ENCODE measurements at regions not wholly inside any gene's neighbourhood (a gene's known extent, or its start where the extent isn't known, plus 50 kb on each side); places are given as distances from the start of the nearest gene placed in this dataset.
"Not testable (repeated sequence)": the region's sequence is repeated elsewhere in the genome, so short reads cannot be mapped to it uniquely, and the experiment has no call there.

DNA sequence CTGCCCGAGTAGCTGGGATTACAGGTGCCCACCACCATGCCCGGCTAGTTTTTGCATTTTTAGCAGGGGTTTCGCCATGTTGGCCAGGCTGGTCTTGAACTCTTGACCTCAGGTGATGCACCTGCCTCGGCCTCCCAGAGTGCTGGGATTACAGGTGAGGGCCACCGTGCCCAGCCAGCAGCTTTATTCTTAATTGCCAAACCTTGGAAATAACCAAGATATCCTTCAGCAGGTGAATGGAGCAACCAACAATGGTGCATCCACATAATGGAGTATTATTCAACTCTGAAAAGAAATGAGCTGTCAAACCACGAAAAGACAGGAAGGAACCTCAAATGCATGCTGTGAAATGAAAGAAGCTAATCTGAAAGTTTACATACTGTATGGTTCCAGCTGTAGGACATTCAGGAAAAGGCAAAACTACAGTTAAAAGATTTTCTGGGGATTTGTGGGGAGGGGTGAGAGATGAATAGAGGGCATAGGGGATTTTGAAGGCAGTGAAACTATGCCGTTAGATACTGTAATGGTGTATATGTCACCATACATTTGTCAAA lies 118.8 kb upstream of the CCND2 start:
- no peak for DNase-seq

DNA sequence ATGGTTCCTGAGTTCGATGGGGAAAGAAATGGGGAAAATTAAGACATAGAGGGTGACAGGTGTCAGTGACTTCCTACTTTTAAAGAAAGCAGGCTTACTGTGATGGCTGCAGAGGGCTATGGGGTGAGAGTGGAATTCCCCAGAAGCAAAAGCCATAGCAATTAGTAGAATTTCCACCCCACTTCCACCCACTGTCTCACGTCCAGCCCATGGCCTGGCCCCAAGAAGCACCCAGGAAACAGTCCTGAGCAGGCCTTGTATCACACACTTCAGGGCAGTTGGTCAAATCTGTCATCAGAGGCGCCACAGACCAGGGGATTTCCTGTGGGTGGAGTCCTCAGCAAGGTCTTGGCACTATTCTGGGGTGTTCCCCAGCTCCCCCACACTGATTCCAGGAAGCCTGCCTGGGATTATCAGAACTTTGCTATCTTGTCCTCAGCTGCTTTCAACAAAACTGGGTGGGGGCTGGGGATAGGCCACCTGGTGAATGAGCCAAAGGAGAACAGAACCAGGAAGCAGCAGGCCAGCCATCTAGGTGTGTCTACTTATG lies 120.1 kb upstream of the CCND2 start:
- no peak for DNase-seq

DNA sequence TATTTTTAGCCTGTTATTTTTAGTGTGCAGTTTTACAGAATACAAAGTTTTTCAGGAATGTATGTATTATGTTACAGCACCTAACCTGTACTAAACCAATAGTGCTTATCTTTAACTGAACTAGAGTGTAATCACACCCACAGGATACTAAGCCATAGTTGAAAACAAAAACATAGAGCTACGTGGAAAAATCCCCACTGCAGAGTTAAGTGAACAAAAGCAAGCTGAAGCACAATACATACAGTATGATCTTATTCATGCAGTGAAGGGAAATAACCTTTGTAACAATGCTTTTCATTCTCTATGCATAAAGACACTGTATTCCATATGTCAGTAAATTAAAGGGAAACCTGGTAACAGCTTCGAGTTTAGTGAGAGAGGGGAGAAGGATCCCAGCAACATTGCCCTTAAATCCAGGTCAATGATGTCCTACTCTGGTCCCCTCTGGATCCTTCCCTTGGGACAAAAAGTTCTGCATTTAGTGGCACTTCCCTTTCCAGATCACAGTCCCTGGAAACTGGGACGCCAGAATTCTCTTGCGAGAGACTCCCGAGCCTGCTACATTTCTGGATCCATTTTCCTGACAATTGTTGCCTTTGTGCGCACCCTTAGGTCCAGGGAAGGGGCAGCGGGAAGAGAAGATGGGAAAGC lies 121.3 kb upstream of the CCND2 start:
- DNase-seq = no peak

DNA sequence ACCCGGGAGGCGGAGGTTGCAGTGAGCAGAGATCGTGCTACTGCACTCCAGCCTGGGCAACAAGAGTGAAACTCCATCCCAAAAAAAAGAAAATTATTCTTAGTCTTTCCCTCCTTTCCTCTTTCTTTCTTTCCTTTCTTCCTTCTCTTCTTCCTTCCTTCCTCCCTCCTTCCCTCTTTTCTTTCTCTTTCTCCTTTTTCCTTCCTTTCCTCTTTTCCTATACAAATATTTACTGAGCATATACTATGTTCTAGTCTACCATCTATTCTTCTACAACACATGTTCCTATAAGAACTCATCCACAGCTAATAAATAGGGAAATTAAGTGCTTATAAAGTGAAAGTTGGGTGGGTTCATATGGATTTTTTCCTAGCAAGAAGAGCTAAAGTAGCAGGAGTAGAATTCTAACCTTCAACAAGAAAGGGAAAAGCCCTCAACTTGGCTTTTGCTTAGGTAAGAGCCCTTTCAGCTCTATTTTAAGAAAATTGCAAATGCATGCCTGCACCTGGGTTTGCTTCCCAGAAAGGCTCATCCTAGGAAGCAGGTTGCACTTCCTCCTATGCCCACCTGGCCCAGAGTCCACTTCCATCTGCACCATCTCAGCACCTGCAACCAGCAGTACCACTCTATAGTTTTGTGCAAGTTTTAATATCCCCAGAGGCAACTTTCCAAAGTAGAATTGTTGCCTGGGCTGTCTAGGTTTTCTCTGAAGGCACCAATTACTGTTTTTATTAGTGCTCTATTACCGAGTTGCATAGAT lies 122.0 kb upstream of the CCND2 start:
- no peak for DNase-seq

DNA sequence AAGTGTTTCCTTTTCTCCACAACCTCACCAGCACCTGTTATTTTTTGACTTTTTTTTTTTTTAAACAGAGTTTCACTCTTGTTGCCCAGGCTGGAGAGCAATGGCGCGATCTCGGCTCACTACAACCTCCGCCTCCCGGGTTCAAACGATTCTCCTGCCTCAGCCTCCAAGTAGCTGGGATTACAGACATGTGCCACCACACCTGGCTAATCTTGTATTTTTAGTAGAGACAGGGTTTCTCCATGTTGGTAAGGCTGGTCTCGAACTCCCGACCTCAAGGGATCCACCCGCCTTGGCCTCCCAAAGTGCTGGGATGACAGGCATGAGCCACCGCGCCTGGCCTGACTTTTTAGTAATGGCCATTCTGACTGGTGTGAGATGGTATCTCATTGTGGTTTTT lies 123.2 kb upstream of the CCND2 start:
- DNase-seq = not testable (repeated sequence)

DNA sequence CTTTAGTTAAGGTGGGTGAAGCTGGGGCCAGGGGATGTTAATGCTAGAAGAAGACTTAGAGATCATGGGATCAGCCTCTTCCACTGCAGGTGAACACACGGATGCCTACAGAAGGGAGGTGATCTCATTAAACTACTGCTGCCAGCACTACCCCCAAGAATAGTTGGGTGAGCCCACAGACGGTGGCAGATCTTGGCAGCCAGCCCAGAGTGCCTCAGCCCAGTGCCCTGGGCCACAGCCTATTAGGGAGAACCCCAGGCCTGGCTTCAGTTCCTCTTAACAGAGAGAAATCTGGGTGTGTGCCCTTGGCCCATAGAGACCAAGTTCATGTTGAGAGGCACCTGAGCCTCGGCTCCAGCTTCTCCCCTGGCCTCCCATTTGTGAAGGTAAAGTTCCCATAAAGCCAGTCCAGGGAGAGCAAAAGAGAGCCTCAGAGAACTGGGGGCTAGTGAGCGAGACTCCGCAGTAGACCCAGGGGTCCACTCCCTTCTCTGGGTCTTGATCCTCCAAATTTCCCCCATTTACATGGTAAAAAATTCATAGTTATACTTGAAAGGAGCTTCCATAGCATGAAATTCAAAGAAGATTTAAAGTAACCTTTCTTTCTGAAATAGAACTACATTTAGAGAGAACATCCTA lies 125.0 kb upstream of the CCND2 start:
- DNase-seq = no peak

DNA sequence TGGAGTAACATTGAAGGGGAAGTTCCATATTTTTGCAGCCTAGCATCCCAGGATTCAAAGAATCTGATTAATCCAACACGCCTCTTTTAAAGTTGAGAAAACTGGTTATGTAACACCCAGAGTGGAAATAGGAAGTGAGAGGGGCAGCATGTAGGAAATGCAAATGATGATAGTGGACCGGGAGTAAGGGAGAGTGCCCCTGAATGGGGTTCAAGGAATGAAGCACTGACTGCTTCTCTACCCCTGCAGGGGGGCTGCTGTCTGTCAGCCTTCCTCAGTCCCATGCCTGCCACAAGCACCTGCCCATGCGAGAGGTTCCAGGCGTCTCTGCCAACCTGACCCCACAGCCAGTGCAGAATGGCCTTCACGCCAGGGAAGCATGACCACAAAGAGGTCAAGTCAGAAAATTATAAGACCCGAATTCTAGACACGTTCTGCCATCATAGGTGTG lies 126.5 kb upstream of the CCND2 start:
- no peak for DNase-seq

DNA sequence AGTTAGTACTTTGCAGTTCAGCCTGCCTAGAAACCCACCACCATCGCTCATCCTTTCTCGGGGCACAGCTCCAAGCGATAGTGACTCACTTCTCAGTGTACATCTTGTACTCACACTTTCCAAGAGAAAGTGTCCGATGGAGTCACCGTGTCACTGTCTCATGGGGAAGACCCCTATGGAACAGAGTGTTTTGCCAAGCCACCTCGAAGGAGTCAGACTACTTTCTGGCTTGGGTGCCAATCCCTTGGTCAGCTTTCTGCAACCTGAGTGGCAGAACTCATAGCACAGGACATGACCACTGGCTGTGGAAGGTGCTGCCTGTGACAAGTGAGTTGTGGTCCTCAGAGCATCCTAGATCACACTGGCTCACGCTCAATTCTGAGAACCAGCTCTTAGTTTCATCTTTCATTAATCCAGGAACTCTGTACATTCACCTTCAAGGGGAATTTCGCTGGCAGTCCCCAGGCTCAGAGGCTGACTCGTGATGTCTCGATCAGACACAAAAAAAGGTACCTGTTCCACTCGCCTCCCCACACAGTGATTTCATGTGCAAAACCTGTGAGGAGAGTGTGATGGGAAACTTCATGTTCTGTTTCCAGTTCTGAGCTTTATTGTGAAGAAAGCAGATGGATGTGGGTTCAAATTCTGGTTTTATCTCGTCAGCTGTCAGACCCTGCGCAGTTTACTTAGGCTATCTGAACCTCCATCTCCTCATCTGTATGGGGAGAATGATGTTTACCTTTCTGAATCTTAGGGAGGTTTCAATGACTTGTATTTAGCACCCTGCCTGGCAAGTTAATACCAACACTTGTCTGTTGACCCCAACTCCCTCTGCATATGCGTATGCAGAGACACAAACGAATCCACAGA lies 127.3 kb upstream of the CCND2 start:
- no peak for DNase-seq

DNA sequence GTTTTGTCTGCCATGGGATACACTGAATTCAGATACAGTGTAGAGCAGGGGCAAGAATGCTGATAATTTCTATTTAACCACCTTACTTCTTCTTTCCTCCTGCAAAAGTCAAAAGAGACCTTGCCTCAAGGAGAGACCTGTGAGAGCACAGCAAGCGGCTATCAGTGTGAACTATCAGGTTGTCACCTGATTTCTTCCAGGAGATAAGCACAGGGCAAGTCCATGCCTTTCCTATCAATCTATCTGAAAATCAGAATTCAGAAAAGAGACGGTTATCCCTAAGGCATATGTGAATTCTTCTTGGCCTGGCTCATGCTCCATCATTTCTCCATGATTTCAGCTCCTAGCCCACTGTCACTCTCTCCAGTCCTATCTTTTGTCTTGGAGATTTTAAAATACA lies 128.9 kb upstream of the CCND2 start:
- DNase-seq = no peak

DNA sequence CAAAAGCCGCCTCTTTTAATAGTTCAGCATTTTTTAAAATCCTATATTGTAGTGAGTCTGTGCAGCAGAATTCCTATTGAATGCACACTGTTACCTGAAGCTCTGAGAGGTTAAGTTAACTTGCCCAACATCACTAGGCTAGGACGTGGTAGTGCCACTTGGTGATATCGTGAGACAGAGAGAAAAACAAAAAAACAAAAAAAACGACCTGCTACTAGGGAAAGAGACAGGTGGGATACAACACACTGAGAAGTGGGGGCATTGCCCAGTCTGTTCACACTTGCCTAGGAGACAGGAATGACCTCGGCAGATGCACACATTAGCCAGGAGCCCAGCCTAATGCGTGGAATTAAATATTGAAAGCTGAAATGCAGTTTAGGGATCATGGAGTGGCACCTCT lies 129.7 kb upstream of the CCND2 start:
- DNase-seq = no peak

DNA sequence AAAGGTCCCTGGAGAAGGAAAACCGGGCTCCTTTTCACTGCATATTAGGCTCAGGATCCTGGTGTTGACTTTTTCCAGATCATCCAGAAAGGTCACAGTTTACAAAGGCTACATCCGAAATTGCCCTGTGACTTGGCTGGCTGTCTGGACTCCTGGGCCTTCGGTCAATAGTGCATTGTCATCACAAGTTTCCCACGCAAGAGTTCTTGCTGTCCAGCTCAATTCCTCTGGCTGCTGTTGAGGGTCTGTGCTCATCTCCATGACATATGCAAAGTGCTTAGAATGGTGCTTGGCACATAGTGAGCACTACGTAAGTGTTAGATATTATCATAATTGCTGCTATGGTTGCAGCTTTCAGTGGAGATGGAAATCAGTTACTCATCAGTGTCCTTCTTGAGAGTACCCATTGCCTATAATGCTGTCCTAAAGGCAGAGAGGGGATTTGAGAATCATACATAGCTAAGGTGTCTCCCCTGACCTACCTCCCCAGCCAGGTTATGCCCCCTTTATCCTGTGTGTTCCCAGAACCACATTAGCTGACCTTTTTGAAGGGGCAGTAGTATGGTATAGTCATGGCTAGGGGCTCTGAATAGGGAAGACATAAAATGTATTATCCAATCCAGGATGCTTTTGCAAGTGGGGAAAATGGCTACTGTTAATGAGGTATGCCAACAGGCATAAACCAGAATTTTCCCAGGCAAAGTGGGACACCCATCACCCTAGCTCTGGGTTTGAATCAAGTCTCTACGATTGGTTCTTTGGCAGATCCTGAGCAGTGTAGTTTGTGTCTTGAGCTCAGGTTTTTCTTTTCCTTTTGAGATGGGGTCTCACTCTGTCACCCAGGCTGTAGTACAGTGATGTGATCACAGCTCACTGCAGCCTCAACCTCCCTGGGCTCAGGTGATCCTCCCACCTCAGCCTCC lies 132.0 kb upstream of the CCND2 start:
- no peak for DNase-seq

DNA sequence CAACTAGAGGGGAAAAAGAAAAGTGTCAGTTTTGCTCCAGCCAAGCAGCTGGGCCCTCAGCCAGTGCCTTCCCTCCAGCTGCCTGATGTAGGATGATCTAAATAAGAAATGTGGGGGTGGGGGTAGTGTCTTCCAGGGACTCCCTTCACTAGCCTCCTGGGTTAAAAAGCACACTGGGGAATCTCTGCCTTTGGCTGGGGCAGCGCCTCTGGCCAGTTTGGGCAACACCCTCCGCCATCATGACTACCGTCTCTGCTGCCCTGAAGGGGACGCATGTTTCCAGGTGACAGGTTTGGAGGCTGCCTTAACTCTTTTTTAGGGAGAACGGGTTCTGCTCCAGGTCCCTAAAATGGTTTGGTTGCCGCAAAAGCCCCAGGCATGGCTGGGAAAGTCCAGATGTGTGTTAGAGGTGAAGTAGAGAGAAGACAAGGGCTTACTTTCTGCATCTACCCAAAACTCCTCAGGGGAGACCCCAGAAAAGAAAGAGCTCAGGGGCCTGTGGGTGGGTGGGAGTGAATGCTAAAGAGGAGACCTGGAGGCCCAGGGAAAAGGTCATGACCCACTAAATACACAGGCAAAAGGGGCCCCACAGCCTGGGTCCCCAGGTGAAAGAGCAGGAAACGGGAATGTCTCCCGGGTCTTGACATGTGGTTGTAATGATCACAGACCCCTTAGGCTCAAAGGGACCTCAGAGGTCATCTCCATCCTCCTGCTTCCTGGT lies 132.8 kb upstream of the CCND2 start:
- DNase-seq = no peak

DNA sequence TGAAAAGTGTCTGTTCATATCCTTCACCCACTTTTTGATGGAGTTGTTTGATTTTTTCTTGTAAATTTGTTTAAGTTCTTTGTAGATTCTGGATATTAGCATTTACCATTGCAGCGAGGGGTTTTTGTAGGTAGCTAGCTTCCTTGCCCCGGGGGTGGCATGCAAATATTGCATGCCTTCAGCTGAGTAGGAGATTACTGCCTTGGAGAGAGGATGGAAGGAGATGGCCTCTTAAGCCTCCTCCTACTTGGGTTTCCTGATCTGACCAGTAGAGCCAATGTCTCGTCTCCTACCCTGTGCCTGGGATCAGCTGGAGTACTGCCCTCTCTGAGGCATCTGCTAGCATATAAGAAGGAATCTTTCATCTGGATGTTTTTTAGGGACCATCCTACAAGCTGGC lies 134.4 kb upstream of the CCND2 start:
- no peak for DNase-seq

DNA sequence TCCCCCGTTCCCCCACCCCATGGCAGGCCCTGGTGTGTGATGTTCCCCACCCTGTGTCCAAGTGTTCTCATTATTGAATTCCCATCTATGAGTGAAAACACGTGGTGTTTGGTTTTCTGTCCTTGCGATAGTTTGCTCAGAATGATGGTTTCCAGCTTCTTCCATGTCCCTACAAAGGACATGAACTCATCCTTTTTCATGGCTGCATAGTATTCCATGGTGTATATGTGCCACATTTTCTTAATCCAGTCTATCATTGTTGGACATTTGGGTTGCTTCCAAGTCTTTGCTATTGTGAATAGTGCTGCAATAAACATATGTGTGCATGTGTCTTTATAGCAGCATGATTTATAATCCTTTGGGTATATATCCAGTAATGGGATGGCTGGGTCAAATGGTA lies 135.0 kb upstream of the CCND2 start:
- DNase-seq = not testable (repeated sequence)

DNA sequence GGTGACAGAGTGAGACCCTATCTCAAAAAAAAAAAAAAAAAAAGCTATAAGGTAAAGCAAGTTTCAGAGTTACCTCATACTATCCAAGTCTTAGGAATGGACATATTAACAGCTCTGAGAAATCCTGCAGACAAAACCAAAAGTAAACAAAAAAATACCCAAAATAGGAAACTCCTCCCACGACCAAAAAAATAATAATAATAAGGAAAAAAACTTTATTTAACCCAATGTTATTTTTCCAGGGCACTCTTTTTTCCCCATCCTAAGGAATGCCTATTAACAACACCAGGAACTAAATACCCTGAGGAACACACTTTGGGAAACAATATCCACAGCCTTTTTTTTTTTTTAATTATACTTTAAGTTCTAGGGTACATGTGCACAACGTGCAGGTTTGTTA lies 135.5 kb upstream of the CCND2 start:
- no peak for DNase-seq

DNA sequence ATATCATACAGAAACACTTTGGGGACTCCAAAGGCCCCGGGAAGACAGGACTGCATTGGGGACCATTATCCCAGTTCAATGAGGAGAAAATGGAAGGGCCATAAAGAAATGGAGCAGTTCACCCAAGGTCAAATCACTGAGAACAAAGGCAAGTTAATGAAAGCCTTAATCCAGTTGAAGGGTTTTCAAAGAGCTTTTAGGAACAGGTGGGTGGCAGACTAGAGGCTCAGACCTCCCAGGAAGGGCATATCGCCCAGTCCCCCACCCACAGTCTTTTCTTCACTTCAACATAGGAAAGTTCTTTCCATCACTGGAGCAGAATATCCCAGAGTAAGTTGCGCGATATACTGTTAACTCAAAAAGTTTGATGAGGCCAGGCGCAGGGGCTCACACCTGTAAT lies 136.1 kb upstream of the CCND2 start:
- no peak for DNase-seq

DNA sequence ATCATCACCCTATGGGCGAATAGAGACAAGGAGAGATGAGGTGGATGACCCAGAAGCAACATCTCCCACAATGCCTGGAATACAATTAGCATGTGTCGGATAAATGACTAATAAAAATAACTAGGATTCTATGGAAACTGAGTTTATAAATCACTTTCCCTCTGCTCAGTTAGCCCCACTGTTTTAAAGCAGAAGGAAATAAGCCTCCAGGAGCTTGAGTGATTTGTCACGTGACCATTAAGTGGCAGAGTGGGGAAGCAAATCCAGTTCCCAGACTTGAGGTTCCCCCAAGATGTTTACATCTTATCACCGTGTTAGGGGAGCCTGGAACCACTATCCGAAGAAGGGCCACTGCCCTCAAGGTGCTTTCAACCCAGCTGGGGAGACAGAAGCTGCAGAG lies 136.5 kb upstream of the CCND2 start:
- no peak for DNase-seq

DNA sequence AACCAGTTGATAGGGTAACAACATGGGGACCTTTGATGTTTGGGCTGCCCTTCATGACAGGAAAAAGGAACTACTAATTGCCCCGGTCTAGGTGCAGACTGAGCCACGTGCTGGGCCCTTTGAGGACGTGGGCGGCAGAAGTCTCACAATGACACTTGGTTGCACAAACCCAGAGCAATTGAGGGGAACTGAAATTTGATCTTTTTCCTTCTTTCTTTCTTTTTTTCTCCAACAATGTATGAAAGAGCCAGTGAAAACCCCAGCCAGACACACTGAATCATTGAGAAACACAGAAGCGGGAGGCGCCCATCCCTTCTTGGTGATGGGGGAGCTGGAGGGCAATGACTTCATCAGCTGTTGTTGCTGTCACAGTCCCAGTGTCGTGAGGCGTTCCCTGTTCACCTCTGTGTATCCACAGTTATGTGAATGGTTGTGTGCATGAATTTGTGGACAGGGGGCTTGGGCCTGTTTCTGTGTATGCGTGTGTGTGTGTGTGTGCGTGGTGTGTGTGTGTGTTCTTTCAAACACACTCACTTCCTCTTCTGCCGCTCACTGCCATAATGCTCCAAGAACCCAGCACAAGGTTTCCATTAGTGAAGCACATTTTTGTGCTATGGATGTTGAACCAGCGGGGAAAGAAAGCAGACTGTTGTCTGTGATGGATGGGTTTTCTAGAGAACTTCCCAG lies 137.5 kb upstream of the CCND2 start:
- DNase-seq = no peak

DNA sequence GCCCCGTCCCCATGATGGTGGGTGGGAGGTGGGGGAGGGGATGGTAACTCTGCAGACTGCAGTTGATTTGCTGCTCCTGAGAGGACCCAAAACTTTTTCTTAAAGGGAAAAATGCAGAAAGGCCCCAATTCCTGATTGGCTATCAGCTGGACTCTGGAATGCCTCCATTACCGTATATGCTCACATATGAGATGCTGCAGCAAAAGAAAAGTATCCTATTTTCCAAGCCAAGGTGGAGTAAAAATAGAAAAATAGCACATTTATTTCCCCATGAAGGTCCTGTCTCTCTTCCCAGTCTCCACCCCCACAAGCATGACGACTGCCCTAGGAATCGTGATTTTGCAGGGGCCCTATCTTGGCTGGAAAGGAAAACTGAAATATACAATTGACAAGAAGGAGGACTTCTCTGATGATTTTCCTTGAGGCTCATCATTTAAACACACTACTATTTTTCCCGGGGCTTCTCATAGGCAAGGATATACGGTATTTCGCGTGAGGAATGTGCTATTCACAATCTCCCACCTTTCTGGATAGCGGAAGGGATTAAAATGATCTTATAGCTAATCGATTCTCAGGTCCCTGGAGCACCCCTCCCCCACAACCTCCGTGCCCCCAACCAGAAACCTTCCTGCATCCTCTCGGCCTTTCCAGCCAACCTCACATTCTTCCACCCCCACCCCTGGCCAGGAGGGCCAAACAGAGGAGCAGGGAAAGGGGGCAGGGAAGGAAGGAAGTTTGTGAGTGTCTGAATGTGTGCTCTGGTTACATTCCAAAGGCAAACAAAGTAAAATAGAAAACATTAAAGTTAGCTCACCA lies 138.9 kb upstream of the CCND2 start:
- DNase-seq = peak; percentile 44

Data from dermis blood vessel endothelial cell (primary cell).